ENCODE measurements at regions not wholly inside any gene's neighbourhood (a gene's known extent, or its start where the extent isn't known, plus 50 kb on each side); places are given as distances from the start of the nearest gene placed in this dataset.

DNA sequence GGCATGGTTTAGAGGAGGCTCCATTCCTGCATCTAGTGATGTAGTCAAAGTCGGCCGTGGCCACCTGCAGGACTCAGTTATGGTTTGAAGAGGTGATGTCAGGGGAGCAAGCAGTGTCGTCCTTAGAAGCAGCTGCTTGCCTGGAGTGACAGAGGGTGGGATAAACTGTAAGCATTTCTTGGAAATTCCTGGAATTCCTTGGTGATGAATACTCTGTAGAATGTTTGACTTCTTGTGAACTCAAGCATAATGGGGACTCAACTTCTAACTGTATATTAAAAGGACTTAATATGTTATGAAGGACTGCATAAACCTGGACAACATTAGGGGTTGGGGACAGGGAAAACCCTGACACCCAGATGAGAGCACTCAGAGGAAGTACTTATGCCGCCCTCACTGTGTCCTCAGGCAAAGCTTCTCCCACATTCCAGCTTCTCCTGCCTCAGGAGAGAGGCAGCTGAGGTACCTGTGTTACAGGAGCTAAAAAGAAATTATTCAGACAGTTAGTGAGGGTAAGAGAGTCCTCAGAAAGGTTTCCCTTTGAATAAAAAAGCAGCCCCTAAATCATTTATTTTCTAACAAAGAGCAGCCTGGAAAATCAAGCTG lies 459.9 kb upstream of the CELF4 start:
- TF ChIP-seq EP300 (IDR thresholded peaks at IDR 0.05) (no peak), CTCF (IDR thresholded peaks at IDR 0.05) (no peak)
